C4-2B (cell line): ENCODE measurements at regions not wholly inside any gene's neighbourhood (a gene's known extent, or its start where the extent isn't known, plus 50 kb on each side); places are given as distances from the start of the nearest gene placed in this dataset.

Experiments
- ZFX ChIP-seq: fragments of 450-650 bp; IDR thresholded peaks from 2 replicates; pipeline ENCODE4 v1.6.1; 2017
- TF ChIP-seq, protein P1 (sequence below): fragments of 450-650 bp; conservative IDR thresholded peaks from 2 replicates; pipeline ENCODE4 v1.5.1; 2017; ENCODE audit warnings: mild to moderate bottlenecking

DNA sequence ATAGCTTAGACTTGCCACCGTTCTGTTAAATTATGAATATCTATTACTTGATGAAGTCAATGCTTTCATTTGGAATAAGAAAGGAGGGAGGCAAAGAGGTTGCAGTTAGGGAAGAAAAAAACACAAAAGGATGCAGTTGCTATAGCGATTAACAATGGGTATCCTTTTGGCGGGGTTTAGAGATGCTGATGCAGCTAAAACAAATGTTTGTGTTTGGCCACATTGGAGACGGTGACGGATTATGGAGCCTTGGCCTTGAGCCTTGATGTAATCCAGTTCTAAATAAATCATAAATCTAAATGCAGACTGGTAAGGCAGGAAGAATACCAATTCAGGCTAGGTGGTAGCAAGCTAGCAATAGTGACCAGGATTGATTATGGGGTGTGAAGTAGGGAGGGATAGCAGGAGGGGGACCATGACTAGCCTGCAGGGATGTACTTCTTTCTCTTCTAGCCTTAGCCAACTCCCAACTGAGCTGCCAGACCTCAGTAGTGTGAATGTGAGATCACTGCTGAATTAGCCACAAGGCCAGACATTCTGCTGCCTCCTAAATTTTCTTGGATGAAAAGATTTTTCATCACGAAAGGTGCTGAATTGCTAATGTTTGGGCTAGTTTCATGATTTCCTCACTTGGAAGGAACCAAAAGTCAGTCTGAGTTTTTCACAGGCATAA, 160.3 kb downstream of the TLR4 start:
- TF ChIP-seq, protein P1, sequence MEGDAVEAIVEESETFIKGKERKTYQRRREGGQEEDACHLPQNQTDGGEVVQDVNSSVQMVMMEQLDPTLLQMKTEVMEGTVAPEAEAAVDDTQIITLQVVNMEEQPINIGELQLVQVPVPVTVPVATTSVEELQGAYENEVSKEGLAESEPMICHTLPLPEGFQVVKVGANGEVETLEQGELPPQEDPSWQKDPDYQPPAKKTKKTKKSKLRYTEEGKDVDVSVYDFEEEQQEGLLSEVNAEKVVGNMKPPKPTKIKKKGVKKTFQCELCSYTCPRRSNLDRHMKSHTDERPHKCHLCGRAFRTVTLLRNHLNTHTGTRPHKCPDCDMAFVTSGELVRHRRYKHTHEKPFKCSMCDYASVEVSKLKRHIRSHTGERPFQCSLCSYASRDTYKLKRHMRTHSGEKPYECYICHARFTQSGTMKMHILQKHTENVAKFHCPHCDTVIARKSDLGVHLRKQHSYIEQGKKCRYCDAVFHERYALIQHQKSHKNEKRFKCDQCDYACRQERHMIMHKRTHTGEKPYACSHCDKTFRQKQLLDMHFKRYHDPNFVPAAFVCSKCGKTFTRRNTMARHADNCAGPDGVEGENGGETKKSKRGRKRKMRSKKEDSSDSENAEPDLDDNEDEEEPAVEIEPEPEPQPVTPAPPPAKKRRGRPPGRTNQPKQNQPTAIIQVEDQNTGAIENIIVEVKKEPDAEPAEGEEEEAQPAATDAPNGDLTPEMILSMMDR, result no peak
- TF ChIP-seq ZFX, result no peak
